Endothelial cell (in vitro differentiated cells): ENCODE measurements at regions not wholly inside any gene's neighbourhood (a gene's known extent, or its start where the extent isn't known, plus 50 kb on each side); places are given as distances from the start of the nearest gene placed in this dataset.

Experiments used
- DNase-seq: peaks from one replicate; pipeline ENCODE4 v3.0.0; 2021; ENCODE audit warnings: low spot score
- H3K27ac Mint-ChIP-seq: one replicate; pipeline ENCODE4 v1.8.0; 2021; ENCODE audit warnings: mixed read lengths, inconsistent platforms; ENCODE audit not compliant: unreplicated experiment
- H3K27me3 Mint-ChIP-seq: one replicate; pipeline ENCODE4 v1.8.0; 2021; ENCODE audit warnings: mild to moderate bottlenecking, moderate library complexity, mixed read lengths, inconsistent platforms; ENCODE audit not compliant: unreplicated experiment
- H3K36me3 Mint-ChIP-seq: one replicate; pipeline ENCODE4 v1.8.0; 2021; ENCODE audit warnings: mild to moderate bottlenecking, low read depth, mixed read lengths, inconsistent platforms; ENCODE audit not compliant: unreplicated experiment
- H3K4me1 Mint-ChIP-seq: one replicate; pipeline ENCODE4 v1.8.0; 2021; ENCODE audit warnings: mild to moderate bottlenecking, mixed read lengths, inconsistent platforms; ENCODE audit not compliant: unreplicated experiment
- H3K4me3 Mint-ChIP-seq: one replicate; pipeline ENCODE4 v1.8.0; 2021; ENCODE audit warnings: mild to moderate bottlenecking, mixed read lengths, inconsistent platforms; ENCODE audit not compliant: unreplicated experiment
- H3K9me3 Mint-ChIP-seq: one replicate; pipeline ENCODE4 v1.8.0; 2021; ENCODE audit warnings: mixed read lengths, inconsistent platforms; ENCODE audit not compliant: unreplicated experiment
- CTCF ChIP-seq: fragments of 200-600 bp; sonication (generic); IDR thresholded peaks from one replicate; pipeline ENCODE4 v1.5.0; 2021; ENCODE audit warnings: antibody characterized with exemption; ENCODE audit not compliant: unreplicated experiment

GRCh38 chr5:51977014-51977413 is 593.8 kb downstream of the ISL1 start:
- no peak for TF ChIP-seq CTCF
- Mint-ChIP-seq H3K36me3 (no peaks in the 10 kb centered on the region), H3K4me1 (no peaks in the 10 kb centered on the region), H3K9me3 (no peaks in the 10 kb centered on the region), H3K27me3 (no peaks in the 10 kb centered on the region), H3K27ac (no peak overlapping the region), H3K4me3 (no peak overlapping the region)
- DNase-seq, result no peak

DNA sequence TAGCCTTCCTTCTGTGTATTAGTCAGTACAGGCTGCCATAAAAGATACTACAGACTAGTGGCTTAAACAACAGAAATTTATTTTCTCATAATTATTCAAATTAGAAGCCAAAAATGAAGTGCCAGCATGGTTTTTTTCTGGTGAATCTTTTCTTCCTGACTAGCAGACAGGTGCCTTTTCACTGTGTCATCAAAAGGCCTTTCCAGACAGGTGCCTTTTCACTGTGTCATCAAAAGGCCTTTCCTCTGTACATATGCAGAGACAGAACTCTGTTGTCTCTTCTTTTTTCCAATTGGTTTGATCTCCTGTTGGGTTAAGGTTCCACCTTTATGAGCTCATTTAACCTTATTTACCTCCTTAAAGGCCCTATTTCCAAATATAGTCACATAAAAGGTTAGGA is 599.9 kb downstream of the ISL1 start:
- H3K9me3 Mint-ChIP-seq, result no peaks in the 10 kb centered on the region
- H3K27me3 Mint-ChIP-seq, result no peaks in the 10 kb centered on the region
- H3K4me1 Mint-ChIP-seq, result no peaks in the 10 kb centered on the region
- H3K36me3 Mint-ChIP-seq, result no peaks in the 10 kb centered on the region
- TF ChIP-seq CTCF, result no peak
- H3K4me3 Mint-ChIP-seq, result no peak overlapping the region
- no peak overlapping the region for H3K27ac Mint-ChIP-seq
- no peak for DNase-seq

- no peak overlapping the region for H3K27ac Mint-ChIP-seq
- no peaks in the 10 kb centered on the region for H3K27me3 Mint-ChIP-seq
- no peaks in the 10 kb centered on the region for H3K4me1 Mint-ChIP-seq
Observed at GRCh38 chr5:51986733-51987132, 603.5 kb downstream of the ISL1 start.

DNA sequence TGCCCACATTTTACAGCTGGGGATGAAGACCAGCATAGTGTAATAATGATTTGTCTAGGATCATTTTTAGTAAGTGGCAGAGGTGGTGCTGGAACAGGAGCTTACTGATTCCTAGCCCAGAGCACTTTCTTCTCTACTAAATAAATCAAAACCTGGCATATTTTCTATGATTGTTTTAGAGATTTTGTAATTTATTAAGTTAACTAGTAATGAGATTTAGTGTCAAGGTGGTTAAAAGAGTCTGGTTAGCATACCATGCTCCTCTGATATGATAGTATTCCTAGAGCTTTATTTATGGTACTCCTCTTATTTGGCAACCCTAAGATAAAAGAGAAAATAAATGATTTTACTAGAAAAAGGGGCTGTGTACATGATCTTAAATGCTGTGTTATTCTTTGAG is 604.0 kb downstream of the ISL1 start:
- Mint-ChIP-seq H3K4me1 (no peaks in the 10 kb centered on the region), H3K36me3 (no peaks in the 10 kb centered on the region), H3K9me3 (no peaks in the 10 kb centered on the region), H3K27ac (no peak overlapping the region), H3K4me3 (no peak overlapping the region), H3K27me3 (no peaks in the 10 kb centered on the region)
- TF ChIP-seq CTCF, result no peak
- no peak for DNase-seq

More at GRCh38 chr5:51986733-51987132, 603.5 kb downstream of the ISL1 start:
- Mint-ChIP-seq H3K9me3 (no peaks in the 10 kb centered on the region), H3K4me3 (no peak overlapping the region), H3K36me3 (no peaks in the 10 kb centered on the region)
- no peak for TF ChIP-seq CTCF
- no peak for DNase-seq

DNA sequence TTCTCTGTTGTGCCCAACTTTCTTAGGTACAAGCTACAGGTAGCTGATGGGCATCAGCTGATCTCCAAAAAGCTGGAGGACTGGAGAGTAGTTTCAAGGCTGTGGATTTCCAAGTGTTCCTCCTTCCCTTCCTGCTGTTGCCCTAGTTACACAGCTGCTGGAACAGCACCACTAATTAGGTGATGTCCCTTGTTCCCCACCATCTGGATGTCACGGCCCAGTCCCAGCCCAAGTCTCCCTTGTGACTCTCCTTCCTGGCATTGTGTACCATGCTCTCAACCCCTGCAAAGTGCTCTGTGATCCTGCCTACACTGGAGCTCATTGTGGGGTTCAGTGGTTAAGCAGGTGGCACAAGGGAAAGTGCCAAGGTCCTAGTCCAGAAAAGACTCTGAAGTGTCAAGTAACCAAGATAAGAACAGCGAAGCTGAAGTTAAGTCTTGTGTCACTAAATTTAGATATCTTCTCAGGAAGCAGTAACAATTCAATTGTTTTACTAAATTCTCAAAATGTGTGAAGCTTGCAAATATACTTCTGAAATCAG is 604.5 kb downstream of the ISL1 start:
- Mint-ChIP-seq H3K4me1 (no peaks in the 10 kb centered on the region), H3K9me3 (no peaks in the 10 kb centered on the region), H3K27ac (no peak overlapping the region), H3K27me3 (no peaks in the 10 kb centered on the region), H3K36me3 (no peaks in the 10 kb centered on the region), H3K4me3 (no peak overlapping the region)
- DNase-seq, result no peak
- TF ChIP-seq CTCF, result no peak
